H9 (cell line): ENCODE measurements at regions not wholly inside any gene's neighbourhood (a gene's known extent, or its start where the extent isn't known, plus 50 kb on each side); places are given as distances from the start of the nearest gene placed in this dataset.

Experiments used
- DNase-seq: peaks from one replicate; pipeline ENCODE4 v3.0.0-alpha.2; 2017
- H2AFZ ChIP-seq: one replicate; pipeline ENCODE4 v1.6.1; 2013; ENCODE audit warnings: mild to moderate bottlenecking, low read length, control low read depth, moderate library complexity
- H2AK5ac ChIP-seq: 2 replicates; pipeline ENCODE4 v1.6.1; 2013; ENCODE audit warnings: low read length, control low read depth, mixed read lengths; ENCODE audit not compliant: insufficient read length
- H2BK120ac ChIP-seq: one replicate; pipeline ENCODE4 v1.6.1; 2013; ENCODE audit warnings: low read depth, mild to moderate bottlenecking, low read length, control low read depth, inconsistent platforms; ENCODE audit not compliant: poor library complexity, severe bottlenecking
- H2BK12ac ChIP-seq: 2 replicates; pipeline ENCODE4 v1.6.1; 2013; ENCODE audit warnings: low read length, control low read depth, mixed read lengths, low read depth; ENCODE audit not compliant: insufficient read length
- H2BK15ac ChIP-seq: 2 replicates; pipeline ENCODE4 v1.6.1; 2013; ENCODE audit warnings: low read depth, low read length, control low read depth
- H2BK20ac ChIP-seq: one replicate; pipeline ENCODE4 v1.6.1; 2013; ENCODE audit warnings: low read depth, mild to moderate bottlenecking, low read length, control low read depth, inconsistent platforms; ENCODE audit not compliant: poor library complexity, severe bottlenecking
- H2BK5ac ChIP-seq: 2 replicates; pipeline ENCODE4 v1.6.1; 2013; ENCODE audit warnings: low read length, control low read depth, mixed read lengths; ENCODE audit not compliant: insufficient read length
- H3K14ac ChIP-seq: 2 replicates; pipeline ENCODE4 v1.6.1; 2013; ENCODE audit warnings: low read length, control low read depth; ENCODE audit not compliant: insufficient read depth
- H3K18ac ChIP-seq: 2 replicates; pipeline ENCODE4 v1.6.1; 2013; ENCODE audit warnings: low read depth, mild to moderate bottlenecking, mixed read lengths, low read length, control low read depth; ENCODE audit not compliant: insufficient read length
- H3K23ac ChIP-seq: 2 replicates; pipeline ENCODE4 v1.6.1; 2013; ENCODE audit warnings: low read length, control low read depth, mixed read lengths, low read depth; ENCODE audit not compliant: insufficient read length
- H3K23me2 ChIP-seq: 2 replicates; pipeline ENCODE4 v1.6.1; 2013; ENCODE audit warnings: low read depth, mild to moderate bottlenecking, mixed read lengths, low read length, control low read depth; ENCODE audit not compliant: insufficient read length, poor library complexity, severe bottlenecking
- H3K27ac ChIP-seq: 2 replicates; pipeline ENCODE4 v1.5.1; 2013; ENCODE audit warnings: low read length, control low read depth, mixed read lengths, low read depth; ENCODE audit not compliant: insufficient read length
- H3K27me3 ChIP-seq: 2 replicates; pipeline ENCODE4 v1.6.1; 2013; ENCODE audit warnings: low read length, control low read depth, inconsistent platforms; ENCODE audit not compliant: insufficient read depth
- H3K4ac ChIP-seq: 2 replicates; pipeline ENCODE4 v1.6.1; 2013; ENCODE audit warnings: low read depth, mild to moderate bottlenecking, control low read depth, inconsistent platforms, low read length, moderate library complexity
- H3K4me1 ChIP-seq: 2 replicates; pipeline ENCODE4 v1.6.1; 2013; ENCODE audit warnings: low read length, control low read depth, inconsistent platforms; ENCODE audit not compliant: insufficient read depth
- H3K4me2 ChIP-seq: 2 replicates; pipeline ENCODE4 v1.6.1; 2013; ENCODE audit warnings: low read length, control low read depth, mixed read lengths; ENCODE audit not compliant: insufficient read length, insufficient read depth
- H3K56ac ChIP-seq: 2 replicates; pipeline ENCODE4 v1.6.1; 2013; ENCODE audit warnings: low read depth, mild to moderate bottlenecking, mixed read lengths, low read length, control low read depth; ENCODE audit not compliant: insufficient read length
- H3K79me1 ChIP-seq: 2 replicates; pipeline ENCODE4 v1.6.1; 2013; ENCODE audit warnings: low read depth, mild to moderate bottlenecking, moderate library complexity, low read length, control low read depth, inconsistent platforms; ENCODE audit not compliant: insufficient read depth, poor library complexity, severe bottlenecking
- H3K79me2 ChIP-seq: 2 replicates; pipeline ENCODE4 v1.6.1; 2013; ENCODE audit warnings: low read length, control low read depth, inconsistent platforms; ENCODE audit not compliant: insufficient read depth
- H3K9ac ChIP-seq: 2 replicates; pipeline ENCODE4 v1.6.1; 2013; ENCODE audit warnings: low read length, control low read depth, mixed read lengths; ENCODE audit not compliant: insufficient read length; ENCODE audit errors: extremely low read depth
- H3K9me3 ChIP-seq: one replicate; pipeline ENCODE4 v1.6.1; 2013; ENCODE audit warnings: low read depth, low read length, inconsistent platforms; ENCODE audit not compliant: control insufficient read depth
- H3T11ph ChIP-seq: one replicate; pipeline ENCODE4 v1.6.1; 2013; ENCODE audit warnings: mild to moderate bottlenecking, low read length, control low read depth, inconsistent platforms
- H4K20me1 ChIP-seq: one replicate; pipeline ENCODE4 v1.6.1; 2013; ENCODE audit not compliant: control insufficient read depth, insufficient read length, insufficient read depth
- H4K5ac ChIP-seq: 2 replicates; pipeline ENCODE4 v1.6.1; 2013; ENCODE audit warnings: low read depth, mild to moderate bottlenecking, mixed read lengths, low read length, control low read depth; ENCODE audit not compliant: insufficient read length
- H4K8ac ChIP-seq: replicated peaks from 2 replicates; pipeline ENCODE4 v1.6.1; 2013; ENCODE audit warnings: low read length, control low read depth, mixed read lengths, low read depth; ENCODE audit not compliant: insufficient read length
- H4K91ac ChIP-seq: 2 replicates; pipeline ENCODE4 v1.6.1; 2013; ENCODE audit warnings: low read depth, mild to moderate bottlenecking, moderate library complexity, mixed read lengths, low read length, control low read depth; ENCODE audit not compliant: insufficient read length
- H3K27ac Mint-ChIP-seq, 3 experiments: 2 replicates in 2 of 3; 3 replicates in 1 of 3; pipeline ENCODE4 v1.8.0; 2020 to 2021; ENCODE audit warnings: mixed read lengths in 3 of 3, mild to moderate bottlenecking in 1 of 3, moderate library complexity in 1 of 3
- H3K27me3 Mint-ChIP-seq: 2 replicates; pipeline ENCODE4 v1.8.0; 2021; ENCODE audit warnings: low read depth, mild to moderate bottlenecking, moderate library complexity, mixed read lengths
- H3K36me3 Mint-ChIP-seq, 3 experiments: 2 replicates in 2 of 3; 3 replicates in 1 of 3; pipeline ENCODE4 v1.8.0; 2020 to 2021; ENCODE audit warnings: low read depth in 3 of 3, mixed read lengths in 3 of 3; ENCODE audit not compliant: insufficient read depth in 1 of 3
- H3K4me1 Mint-ChIP-seq, 2 experiments: 2 replicates each; pipeline ENCODE4 v1.8.0; 2020; ENCODE audit warnings: mixed read lengths in 2 of 2
- H3K4me3 Mint-ChIP-seq, 2 experiments: 2 replicates in 1 of 2; 3 replicates in 1 of 2; pipeline ENCODE4 v1.8.0; 2020 to 2021; ENCODE audit warnings: mild to moderate bottlenecking in 2 of 2, mixed read lengths in 2 of 2, moderate library complexity in 1 of 2
- H3K9me3 Mint-ChIP-seq, 2 experiments: 2 replicates in 1 of 2; 3 replicates in 1 of 2; pipeline ENCODE4 v1.8.0; 2020; ENCODE audit warnings: mild to moderate bottlenecking in 2 of 2, mixed read lengths in 2 of 2, moderate library complexity in 1 of 2
- WGBS: extraction: QIAGEN DNeasy Blood & Tissue Kit; methylation state at CpG from one replicate; pipeline ENCODE4 v1.1.7; 2013; ENCODE audit warnings: missing lambda C conversion rate, low lambda C conversion rate, mixed read lengths; ENCODE audit not compliant: insufficient read length; ENCODE audit errors: extremely low coverage; 5-methylcytosine and 5-hydroxymethylcytosine counted together
- TF ChIP-seq, protein P1 (sequence below): fragments of 200-600 bp; sonication (generic); conservative IDR thresholded peaks from 3 replicates; pipeline ENCODE4 v1.8.0; 2021; ENCODE audit warnings: antibody characterized with exemption, mild to moderate bottlenecking

DNA sequence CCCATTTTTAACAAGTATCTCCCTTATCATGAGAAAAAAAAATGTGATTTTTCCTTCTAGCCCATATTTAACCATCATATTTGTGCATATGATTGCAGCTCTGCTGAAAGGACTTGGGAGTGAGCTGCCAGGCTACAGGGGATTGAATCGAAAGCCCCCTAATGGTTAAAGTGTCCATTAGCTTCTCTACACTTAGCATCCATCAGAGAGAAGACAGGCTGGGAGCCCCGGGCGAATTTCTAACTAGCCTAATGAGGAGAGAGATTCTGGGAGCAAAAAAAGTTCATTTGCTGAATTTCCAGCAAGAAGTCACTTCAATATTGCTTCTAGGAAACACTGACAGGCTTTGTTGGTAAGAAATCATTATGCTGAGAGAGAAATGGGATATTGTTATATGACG lies 848.8 kb downstream of the TDRD15 start:
- Histone ChIP-seq H2BK12ac (no peak overlapping the region), H3K4me2 (no peak overlapping the region), H3K79me2 (no peaks in the 10 kb centered on the region), H3K23me2 (no peaks in the 10 kb centered on the region), H4K5ac (no peak overlapping the region), H4K91ac (no peak overlapping the region), H2AK5ac (no peak overlapping the region), H3K18ac (no peak overlapping the region), H4K8ac (no peak overlapping the region), H3K23ac (no peak overlapping the region), H2BK5ac (no peak overlapping the region), H2BK15ac (no peak overlapping the region), H3K9ac (no peak overlapping the region), H3K14ac (no peak overlapping the region), H3K4me1 (no peaks in the 10 kb centered on the region), H3K79me1 (no peaks in the 10 kb centered on the region), H3K9me3 (no peaks in the 10 kb centered on the region), H3K27ac (no peak overlapping the region), H2BK120ac (no peak overlapping the region), H3T11ph (no peak overlapping the region), H3K56ac (no peak overlapping the region), H2BK20ac (no peak overlapping the region), H3K4ac (no peak overlapping the region), H4K20me1 (no peaks in the 10 kb centered on the region), H2AFZ (no peak overlapping the region), H3K27me3 (no peaks in the 10 kb centered on the region)
- Mint-ChIP-seq H3K27ac (no peak overlapping the region), H3K27me3 (no peaks in the 10 kb centered on the region), H3K9me3 (no peaks in the 10 kb centered on the region), H3K4me1 (no peaks in the 10 kb centered on the region), H3K36me3 (no peaks in the 10 kb centered on the region), H3K4me3 (no peak overlapping the region)
- TF ChIP-seq, protein P1, sequence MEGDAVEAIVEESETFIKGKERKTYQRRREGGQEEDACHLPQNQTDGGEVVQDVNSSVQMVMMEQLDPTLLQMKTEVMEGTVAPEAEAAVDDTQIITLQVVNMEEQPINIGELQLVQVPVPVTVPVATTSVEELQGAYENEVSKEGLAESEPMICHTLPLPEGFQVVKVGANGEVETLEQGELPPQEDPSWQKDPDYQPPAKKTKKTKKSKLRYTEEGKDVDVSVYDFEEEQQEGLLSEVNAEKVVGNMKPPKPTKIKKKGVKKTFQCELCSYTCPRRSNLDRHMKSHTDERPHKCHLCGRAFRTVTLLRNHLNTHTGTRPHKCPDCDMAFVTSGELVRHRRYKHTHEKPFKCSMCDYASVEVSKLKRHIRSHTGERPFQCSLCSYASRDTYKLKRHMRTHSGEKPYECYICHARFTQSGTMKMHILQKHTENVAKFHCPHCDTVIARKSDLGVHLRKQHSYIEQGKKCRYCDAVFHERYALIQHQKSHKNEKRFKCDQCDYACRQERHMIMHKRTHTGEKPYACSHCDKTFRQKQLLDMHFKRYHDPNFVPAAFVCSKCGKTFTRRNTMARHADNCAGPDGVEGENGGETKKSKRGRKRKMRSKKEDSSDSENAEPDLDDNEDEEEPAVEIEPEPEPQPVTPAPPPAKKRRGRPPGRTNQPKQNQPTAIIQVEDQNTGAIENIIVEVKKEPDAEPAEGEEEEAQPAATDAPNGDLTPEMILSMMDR: peak; percentile 43; the same call in 2 of the 3 replicates
- no peak for DNase-seq
- WGBS: no CpG with 5 or more reads among the region's 4 CpGs
